ENCODE measurements at regions not wholly inside any gene's neighbourhood (a gene's known extent, or its start where the extent isn't known, plus 50 kb on each side); places are given as distances from the start of the nearest gene placed in this dataset.

DNA sequence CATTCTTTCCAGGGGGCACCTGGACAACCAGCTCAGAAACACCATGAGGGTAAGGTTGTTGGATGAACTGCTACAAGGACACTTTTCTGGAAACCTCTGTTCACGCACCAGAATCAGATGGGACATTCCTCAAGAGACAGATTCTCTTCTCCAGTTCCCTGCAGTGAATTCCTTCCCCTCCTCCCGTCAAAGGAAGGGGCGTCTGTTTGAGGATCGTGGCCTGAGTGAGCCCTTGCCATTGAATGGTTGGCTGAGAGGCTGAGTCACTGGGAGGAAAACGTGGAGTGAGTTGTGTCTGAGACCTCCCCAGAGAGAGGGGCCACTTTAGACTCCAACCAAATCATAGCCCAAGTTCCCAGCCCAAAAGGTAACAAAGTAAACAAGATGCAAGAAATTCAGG is 79.4 kb upstream of the ZNF507 start:
- CTCF ChIA-PET (ENCODE audit: unreplicated experiment), result no interaction called here
- intact Hi-C loops (cut with micrococcal nuclease; ENCODE audit: unreplicated experiment), result no loop called here
- H3K4me3 ChIP-seq (ENCODE audit: low read depth, low read length, poor library complexity, severe bottlenecking), result no peak overlapping the region
- H3K9me2 ChIP-seq (ENCODE audit: insufficient read depth, low read length), result no peaks in the 10 kb centered on the region
- no peaks in the 10 kb centered on the region for H3K4me1 ChIP-seq (ENCODE audit: insufficient read depth, low read length, poor library complexity, severe bottlenecking)
- H4K20me1 ChIP-seq (ENCODE audit: insufficient read depth, low read length), result no peaks in the 10 kb centered on the region
- POLR2A ChIA-PET, result no interaction called here
- no TSS peak for BruUV-seq (replicated peaks)
- no peaks in the 10 kb centered on the region for H3K36me3 ChIP-seq (ENCODE audit: insufficient read depth, low read length)
- H3K27ac ChIP-seq (ENCODE audit: low read depth, low read length, poor library complexity, severe bottlenecking), result no peak overlapping the region
- H3K4me2 ChIP-seq (ENCODE audit: low read length), result no peak overlapping the region
- no peaks in the 10 kb centered on the region for H3K79me2 ChIP-seq (ENCODE audit: insufficient read depth, low read depth, low read length)
- H2AFZ ChIP-seq (ENCODE audit: low read length), result no peak overlapping the region
- TF ChIP-seq EZH2phosphoT487 (IDR thresholded peaks at IDR 0.05; ENCODE audit: borderline replicate concordance, low read depth, low read length), result no peak
- TF ChIP-seq, protein P1, sequence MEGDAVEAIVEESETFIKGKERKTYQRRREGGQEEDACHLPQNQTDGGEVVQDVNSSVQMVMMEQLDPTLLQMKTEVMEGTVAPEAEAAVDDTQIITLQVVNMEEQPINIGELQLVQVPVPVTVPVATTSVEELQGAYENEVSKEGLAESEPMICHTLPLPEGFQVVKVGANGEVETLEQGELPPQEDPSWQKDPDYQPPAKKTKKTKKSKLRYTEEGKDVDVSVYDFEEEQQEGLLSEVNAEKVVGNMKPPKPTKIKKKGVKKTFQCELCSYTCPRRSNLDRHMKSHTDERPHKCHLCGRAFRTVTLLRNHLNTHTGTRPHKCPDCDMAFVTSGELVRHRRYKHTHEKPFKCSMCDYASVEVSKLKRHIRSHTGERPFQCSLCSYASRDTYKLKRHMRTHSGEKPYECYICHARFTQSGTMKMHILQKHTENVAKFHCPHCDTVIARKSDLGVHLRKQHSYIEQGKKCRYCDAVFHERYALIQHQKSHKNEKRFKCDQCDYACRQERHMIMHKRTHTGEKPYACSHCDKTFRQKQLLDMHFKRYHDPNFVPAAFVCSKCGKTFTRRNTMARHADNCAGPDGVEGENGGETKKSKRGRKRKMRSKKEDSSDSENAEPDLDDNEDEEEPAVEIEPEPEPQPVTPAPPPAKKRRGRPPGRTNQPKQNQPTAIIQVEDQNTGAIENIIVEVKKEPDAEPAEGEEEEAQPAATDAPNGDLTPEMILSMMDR (conservative IDR thresholded peaks at IDR 0.05; ENCODE audit: low read length), result no peak
- no peaks in the 10 kb centered on the region for H3K9me3 ChIP-seq (ENCODE audit: low read length)
- DNase-seq (ENCODE audit: low spot score), result no peak

DNA sequence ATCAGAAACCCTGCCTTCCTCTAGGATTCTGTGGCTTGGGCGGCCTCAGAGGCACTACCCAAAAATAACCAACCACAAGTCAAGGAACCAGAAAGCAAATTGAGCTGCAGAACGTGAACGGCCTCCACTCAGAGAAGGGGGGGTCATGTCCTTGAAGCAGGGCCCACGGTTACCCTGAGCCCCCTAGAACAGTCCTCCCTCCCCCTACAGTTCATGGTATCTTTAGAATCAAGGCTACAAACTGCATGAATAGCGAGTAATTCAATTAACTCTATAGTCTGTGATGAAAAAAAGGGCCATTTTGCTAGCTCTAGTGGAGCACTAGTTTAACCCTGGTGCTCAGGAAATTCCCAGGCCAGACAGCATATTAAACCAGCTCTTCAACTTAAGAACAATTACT is 79.0 kb upstream of the ZNF507 start:
- no peak overlapping the region for H3K4me3 ChIP-seq (ENCODE audit: low read depth, low read length, poor library complexity, severe bottlenecking)
- DNase-seq (ENCODE audit: low spot score), result no peak
- H3K9me2 ChIP-seq (ENCODE audit: insufficient read depth, low read length), result no peaks in the 10 kb centered on the region
- H3K36me3 ChIP-seq (ENCODE audit: insufficient read depth, low read length), result no peaks in the 10 kb centered on the region
- H3K79me2 ChIP-seq (ENCODE audit: insufficient read depth, low read depth, low read length), result no peaks in the 10 kb centered on the region
- intact Hi-C loops (cut with micrococcal nuclease; ENCODE audit: unreplicated experiment), result no loop called here
- TF ChIP-seq EZH2phosphoT487 (IDR thresholded peaks at IDR 0.05; ENCODE audit: borderline replicate concordance, low read depth, low read length), result no peak
- TF ChIP-seq, protein P1 (conservative IDR thresholded peaks at IDR 0.05; ENCODE audit: low read length), result no peak
- no peaks in the 10 kb centered on the region for H4K20me1 ChIP-seq (ENCODE audit: insufficient read depth, low read length)
- POLR2A ChIA-PET, result no interaction called here
- no peak overlapping the region for H3K4me2 ChIP-seq (ENCODE audit: low read length)
- no peaks in the 10 kb centered on the region for H3K4me1 ChIP-seq (ENCODE audit: insufficient read depth, low read length, poor library complexity, severe bottlenecking)
- H2AFZ ChIP-seq (ENCODE audit: low read length), result no peak overlapping the region
- BruUV-seq (replicated peaks), result no TSS peak
- CTCF ChIA-PET (ENCODE audit: unreplicated experiment), result no interaction called here
- no peak overlapping the region for H3K27ac ChIP-seq (ENCODE audit: low read depth, low read length, poor library complexity, severe bottlenecking)
- no peaks in the 10 kb centered on the region for H3K9me3 ChIP-seq (ENCODE audit: low read length)

DNA sequence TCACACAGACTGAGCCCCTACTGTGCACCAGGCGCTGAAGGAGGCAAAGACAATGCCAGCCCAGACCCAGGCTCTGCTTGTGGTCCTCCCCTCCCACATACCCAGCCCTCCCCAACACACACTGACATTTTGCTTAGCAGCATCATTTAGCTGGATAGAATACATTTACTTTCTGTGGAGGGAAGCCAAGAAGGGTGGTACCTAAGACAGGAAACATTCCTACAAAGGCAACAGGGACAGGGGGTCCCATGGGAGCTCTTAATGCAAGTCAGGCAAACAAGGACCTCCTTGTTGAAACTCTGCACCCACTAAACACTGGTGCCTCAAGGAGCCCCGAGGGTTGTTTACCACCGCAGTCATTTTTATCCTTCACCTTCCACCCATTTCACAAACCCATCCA is 77.0 kb upstream of the ZNF507 start:
- Histone ChIP-seq H4K20me1 (ENCODE audit: insufficient read depth, low read length) (no peaks in the 10 kb centered on the region), H3K79me2 (ENCODE audit: insufficient read depth, low read depth, low read length) (no peaks in the 10 kb centered on the region), H3K36me3 (ENCODE audit: insufficient read depth, low read length) (no peaks in the 10 kb centered on the region), H3K9me3 (ENCODE audit: low read length) (no peaks in the 10 kb centered on the region), H3K4me1 (ENCODE audit: insufficient read depth, low read length, poor library complexity, severe bottlenecking) (no peaks in the 10 kb centered on the region), H3K4me2 (ENCODE audit: low read length) (no peak overlapping the region), H2AFZ (ENCODE audit: low read length) (no peak overlapping the region), H3K27ac (ENCODE audit: low read depth, low read length, poor library complexity, severe bottlenecking) (no peak overlapping the region), H3K9me2 (ENCODE audit: insufficient read depth, low read length) (no peaks in the 10 kb centered on the region), H3K4me3 (ENCODE audit: low read depth, low read length, poor library complexity, severe bottlenecking) (no peak overlapping the region)
- no peak for DNase-seq (ENCODE audit: low spot score)
- intact Hi-C loops (cut with micrococcal nuclease; ENCODE audit: unreplicated experiment), result no loop called here
- TF ChIP-seq, protein P1 (conservative IDR thresholded peaks at IDR 0.05; ENCODE audit: low read length), result no peak
- TF ChIP-seq EZH2phosphoT487 (IDR thresholded peaks at IDR 0.05; ENCODE audit: borderline replicate concordance, low read depth, low read length), result no peak
- CTCF ChIA-PET (ENCODE audit: unreplicated experiment), result no interaction called here
- POLR2A ChIA-PET, result interaction anchor here (0.6 kb wide), 1 partner anchor 38 kb away, joined by 3 read pairs; no protein-coding TSS in a partner anchor
- BruUV-seq (replicated peaks), result no TSS peak
